Stimulated activated CD4-positive, alpha-beta T cell treated with anti-CD3 and anti-CD28 coated beads, Interleukin-4, amount 100 ng/mL, for 24 hours (primary cell): ENCODE measurements at regions not wholly inside any gene's neighbourhood (a gene's known extent, or its start where the extent isn't known, plus 50 kb on each side); places are given as distances from the start of the nearest gene placed in this dataset.
"Not testable (repeated sequence)": the region's sequence is repeated elsewhere in the genome, so short reads cannot be mapped to it uniquely, and the experiment has no call there.

Experiments used
- DNase-seq: peaks from one replicate; pipeline ENCODE4 v3.0.0-alpha.2; 2020

GRCh38 chr7:149628361-149629149 lies 130.9 kb upstream of the ZNF746 start:
- not testable (repeated sequence) for DNase-seq

- no peak for DNase-seq
Observed at GRCh38 chr7:149627911-149628310, 130.3 kb upstream of the ZNF746 start.

GRCh38 chr7:149626972-149627371 lies 129.4 kb upstream of the ZNF746 start:
- DNase-seq = no peak

GRCh38 chr7:149625947-149626392 lies 128.4 kb upstream of the ZNF746 start:
- DNase-seq = no peak

DNA sequence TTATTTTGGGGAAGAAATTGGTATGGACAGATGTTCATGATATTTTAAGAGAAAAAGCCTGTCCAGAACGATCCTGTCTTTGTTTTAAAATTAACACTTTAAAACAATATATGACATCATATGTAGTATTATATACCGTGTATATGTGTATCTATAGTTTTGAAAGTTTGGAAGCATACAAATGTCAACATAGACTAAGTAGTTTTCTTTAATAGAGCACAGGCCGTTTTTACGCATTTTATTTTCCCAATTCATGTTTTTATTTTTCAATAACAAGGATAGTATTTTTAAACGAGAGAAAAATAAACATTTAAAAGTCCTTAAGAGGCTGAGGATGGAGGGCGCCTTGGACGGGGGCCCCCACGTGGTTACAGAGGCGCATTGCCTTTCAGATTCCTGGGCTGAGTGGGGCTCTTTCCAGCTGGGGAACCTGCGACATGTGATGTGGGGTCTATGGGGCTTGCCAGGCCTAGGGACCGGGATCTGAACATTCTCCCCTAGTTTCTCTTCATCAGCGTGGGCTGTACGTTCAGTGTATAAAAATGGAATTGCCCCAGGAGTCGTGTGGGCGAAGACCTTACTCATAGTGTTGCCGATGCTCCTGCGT lies 127.8 kb upstream of the ZNF746 start:
- DNase-seq = peak; percentile 68

DNA sequence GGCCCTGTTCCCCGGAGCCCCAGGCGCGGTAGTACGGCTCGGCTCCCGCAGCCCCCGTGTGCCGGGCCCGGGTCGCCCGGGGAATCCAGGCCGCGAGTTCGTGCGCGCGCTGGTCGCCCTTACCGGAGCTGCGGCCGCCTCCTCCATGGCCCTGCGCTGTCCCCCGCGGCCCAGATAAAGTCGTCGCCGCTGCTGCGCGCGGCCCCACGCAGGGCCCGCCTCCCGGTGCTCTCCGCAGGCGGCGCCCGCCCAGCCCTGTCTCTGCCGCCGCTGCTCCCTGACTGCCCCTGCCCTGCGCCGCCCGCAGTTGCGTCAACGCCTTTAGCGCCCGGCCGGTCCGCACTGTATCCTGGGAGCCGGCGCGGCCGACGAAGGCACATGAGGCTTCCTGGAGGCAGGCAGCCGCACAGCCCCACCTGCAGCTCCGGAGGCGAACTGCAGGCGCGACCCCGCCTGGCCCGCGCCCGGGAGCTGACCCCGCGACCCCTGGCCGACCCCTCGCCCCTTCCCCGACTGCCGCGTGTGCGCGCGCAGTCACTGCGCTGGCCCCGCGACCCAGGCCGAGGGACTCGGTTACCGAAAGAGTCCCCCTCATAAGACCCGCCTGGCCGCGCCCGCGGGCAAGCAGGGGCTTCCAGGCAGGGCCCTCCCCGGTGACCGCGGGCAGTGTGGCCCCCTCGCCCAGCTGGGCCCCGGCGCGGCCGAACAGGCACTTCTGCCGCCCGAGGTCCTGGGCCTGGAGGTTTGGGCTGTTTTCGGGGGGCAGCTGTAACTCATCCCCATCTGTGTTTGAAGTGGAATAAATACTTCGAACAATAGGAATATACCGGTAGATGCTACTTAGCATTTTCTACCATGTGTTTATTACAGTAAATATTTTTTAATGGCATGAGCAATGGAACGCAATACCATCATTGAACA lies 127.1 kb upstream of the ZNF746 start:
- DNase-seq = peak; percentile 91

DNA sequence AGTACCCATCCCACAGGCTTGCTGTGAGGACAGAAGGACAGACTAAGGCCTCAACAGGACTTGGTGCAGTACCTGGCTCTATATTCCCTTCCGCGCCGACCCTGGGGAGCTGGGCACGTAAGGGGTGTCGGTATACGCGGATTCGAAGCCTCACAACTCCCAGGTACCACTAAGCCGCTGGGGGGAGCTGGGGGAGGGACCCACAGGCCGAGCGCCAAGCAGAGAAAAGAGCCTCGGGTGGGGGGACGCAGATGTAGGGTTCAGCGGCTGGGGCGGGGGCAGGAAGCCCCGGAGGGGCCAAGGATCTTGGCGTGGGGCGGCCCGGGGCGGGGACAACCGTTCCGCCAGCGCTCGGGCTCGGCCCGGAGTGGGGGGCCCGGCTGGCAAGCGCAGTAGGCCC lies 126.4 kb upstream of the ZNF746 start:
- DNase-seq = peak; percentile 52

- DNase-seq = not testable (repeated sequence)
Observed at GRCh38 chr7:149623262-149623997, 125.8 kb upstream of the ZNF746 start.

DNA sequence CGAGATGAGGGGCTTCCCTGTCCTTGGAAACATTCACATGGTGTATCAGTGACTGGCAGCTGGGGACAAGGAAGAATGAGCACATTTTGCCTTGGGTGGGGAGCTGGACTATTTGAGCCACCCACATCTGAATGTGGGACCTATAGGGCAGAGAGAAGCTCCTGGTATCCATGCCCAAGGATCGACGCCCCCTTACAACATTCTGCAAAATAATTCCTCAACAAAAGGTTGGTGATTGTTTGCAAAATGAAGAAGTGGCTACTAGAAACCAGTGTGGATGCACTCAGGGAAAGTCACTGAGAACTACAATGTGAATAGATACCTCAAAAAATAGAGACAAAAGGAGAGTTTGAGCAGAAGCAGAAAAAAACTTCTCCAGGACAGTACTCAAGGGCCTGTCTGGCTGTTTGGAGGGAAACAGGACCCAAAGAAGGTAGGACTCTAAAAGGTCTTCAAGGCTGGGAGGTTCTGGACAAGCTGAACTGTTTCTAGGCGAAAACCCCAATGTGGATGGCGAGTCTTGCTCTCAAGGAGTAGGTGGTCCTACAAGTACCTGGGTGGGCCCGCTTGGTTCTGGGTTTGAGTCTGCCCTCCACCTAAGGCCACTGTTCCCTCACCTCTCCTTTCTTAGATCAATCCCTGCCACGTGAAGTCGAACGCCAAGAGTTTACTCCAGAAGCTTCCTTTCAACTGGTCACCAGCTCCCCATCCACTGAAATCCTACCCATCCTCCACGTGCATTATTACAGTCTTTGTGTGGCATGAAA lies 125.0 kb upstream of the ZNF746 start:
- no peak for DNase-seq

- peak; percentile 39 for DNase-seq
Observed at GRCh38 chr7:149621776-149622175, 124.2 kb upstream of the ZNF746 start.

DNA sequence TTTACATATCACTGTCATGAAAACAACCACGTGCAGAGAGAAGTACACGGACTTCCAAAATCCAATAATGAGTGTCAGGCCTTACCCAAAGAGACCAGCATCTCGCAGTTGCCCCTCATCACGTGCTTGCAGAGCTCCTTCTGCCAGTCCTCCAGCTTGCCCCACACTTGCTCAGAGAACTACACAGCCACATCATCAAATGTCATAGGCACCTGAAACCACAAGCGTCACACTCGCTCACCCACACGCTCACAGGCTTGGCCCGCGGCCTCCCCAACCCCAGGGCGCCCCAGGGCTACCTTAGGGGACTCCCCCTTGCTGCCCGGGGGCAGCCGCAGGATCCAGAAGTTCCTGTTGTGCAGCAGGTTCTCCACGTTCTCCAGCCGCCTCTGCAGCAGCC lies 123.4 kb upstream of the ZNF746 start:
- DNase-seq = peak; percentile 66

DNA sequence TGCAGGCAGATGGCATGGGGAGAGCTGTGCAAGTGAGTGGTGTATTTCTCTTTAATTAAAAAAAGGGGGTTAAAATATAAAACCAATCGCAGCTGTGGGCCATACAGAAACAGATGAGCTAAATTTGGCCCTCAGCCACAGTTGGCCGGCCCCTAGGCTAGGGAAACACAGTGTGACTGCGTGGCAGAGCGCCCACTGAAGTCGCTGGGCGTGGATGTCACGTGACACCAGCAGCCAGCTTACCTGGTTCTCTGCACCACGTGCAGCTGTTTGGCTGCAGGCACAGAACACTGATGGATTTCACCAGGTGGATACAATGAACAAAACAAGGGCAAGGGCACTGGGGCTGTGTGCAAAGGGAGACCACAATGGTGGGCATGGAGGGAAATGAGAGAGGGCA lies 119.3 kb upstream of the ZNF746 start:
- DNase-seq = no peak

DNA sequence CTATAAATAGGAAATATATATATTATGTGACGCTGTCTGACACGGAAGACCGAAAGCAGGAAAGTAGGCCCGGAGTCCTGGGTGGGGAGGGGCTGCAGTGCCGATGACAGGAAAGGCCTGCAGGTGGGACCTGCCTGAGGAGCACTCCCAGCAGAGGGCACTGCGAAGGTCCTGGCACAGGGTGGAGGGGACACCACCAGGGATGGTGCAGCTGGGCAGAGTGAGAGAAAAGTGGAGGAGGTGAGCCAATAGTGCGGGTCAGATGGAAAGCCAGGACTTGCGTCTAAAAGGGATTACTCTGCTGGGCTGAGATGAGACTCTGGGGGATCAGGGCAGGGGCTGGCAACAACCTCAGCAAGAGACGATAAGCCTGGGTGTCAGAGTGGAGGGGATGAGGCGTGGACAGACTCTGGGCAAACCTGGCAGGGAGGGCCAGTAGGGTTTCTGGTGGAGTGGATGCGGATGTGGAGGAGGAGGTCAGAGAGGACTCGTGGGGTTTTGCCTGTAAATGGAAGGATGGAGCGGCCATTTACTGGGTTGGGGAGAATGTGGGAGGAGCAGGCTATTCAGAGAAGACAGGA lies 118.2 kb upstream of the ZNF746 start:
- DNase-seq = no peak

DNA sequence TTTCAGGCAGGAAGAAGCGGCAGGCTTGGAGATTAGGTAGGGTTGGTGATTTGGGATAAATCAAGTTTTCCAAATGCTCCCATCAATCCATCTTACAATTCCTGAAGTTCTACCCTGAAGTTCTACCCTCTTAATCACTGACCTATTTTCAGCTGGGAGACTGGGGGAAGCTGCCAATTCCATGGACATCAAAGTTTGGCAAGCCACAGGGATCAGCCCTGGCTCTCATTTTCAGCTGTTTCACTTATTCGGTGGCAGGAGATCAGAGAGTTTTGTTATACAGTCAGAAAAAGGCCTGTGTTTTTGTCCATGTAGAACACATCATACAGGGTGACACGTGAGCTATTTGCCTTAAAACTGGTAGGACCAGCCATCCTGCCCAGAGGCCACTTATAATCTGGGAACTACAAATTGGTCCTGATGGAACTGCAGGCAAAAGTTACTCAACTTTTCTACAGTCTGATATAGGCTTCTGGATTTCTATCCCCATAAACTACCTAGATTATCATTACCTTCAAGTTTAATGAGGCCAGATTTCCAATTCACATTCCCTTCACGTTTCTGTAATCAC lies 112.9 kb upstream of the ZNF746 start:
- no peak for DNase-seq

GRCh38 chr7:149608168-149608567 lies 110.6 kb upstream of the ZNF746 start:
- no peak for DNase-seq

GRCh38 chr7:149607683-149608082 lies 110.1 kb upstream of the ZNF746 start:
- no peak for DNase-seq

GRCh38 chr7:149606826-149607225 lies 109.2 kb upstream of the ZNF746 start:
- DNase-seq = no peak

GRCh38 chr7:149605696-149606095 lies 108.1 kb upstream of the ZNF746 start:
- no peak for DNase-seq

GRCh38 chr7:149604521-149604920 lies 106.9 kb upstream of the ZNF746 start:
- no peak for DNase-seq

GRCh38 chr7:149600669-149601330 lies 103.2 kb upstream of the ZNF746 start:
- peak; percentile 51 for DNase-seq
